ENCODE measurements at regions not wholly inside any gene's neighbourhood (a gene's known extent, or its start where the extent isn't known, plus 50 kb on each side); places are given as distances from the start of the nearest gene placed in this dataset.

GRCh38 chr13:59441596-59442280, 722.0 kb downstream of the DIAPH3 start:
- Mint-ChIP-seq H3K9me3 (peaks cover 2% of the 10 kb centered on the region), H3K4me1 (no peaks in the 10 kb centered on the region), H3K27me3 (peaks cover 3% of the 10 kb centered on the region), H3K27ac (no peak overlapping the region), H3K36me3 (no peaks in the 10 kb centered on the region), H3K4me3 (no peak overlapping the region)
- no peak for DNase-seq (ENCODE audit: low spot score in 2 of 2)
- ATAC-seq (ENCODE audit: low read depth): no peak

GRCh38 chr13:59442461-59442860, 721.3 kb downstream of the DIAPH3 start:
- DNase-seq (ENCODE audit: low spot score in 2 of 2): no peak
- H3K27ac Mint-ChIP-seq: no peak overlapping the region
- H3K27me3 Mint-ChIP-seq: peaks cover 3% of the 10 kb centered on the region
- no peaks in the 10 kb centered on the region for H3K36me3 Mint-ChIP-seq
- no peak overlapping the region for H3K4me3 Mint-ChIP-seq
- no peaks in the 10 kb centered on the region for H3K4me1 Mint-ChIP-seq
- ATAC-seq (ENCODE audit: low read depth): no peak
- H3K9me3 Mint-ChIP-seq: peaks cover 2% of the 10 kb centered on the region

- H3K36me3 Mint-ChIP-seq: no peaks in the 10 kb centered on the region
- H3K27ac Mint-ChIP-seq: no peak overlapping the region
- H3K9me3 Mint-ChIP-seq: peaks cover 2% of the 10 kb centered on the region
- peaks cover 3% of the 10 kb centered on the region for H3K27me3 Mint-ChIP-seq
- no peak for DNase-seq (ENCODE audit: low spot score in 2 of 2)
- no peaks in the 10 kb centered on the region for H3K4me1 Mint-ChIP-seq
- no peak for ATAC-seq (ENCODE audit: low read depth)
- H3K4me3 Mint-ChIP-seq: no peak overlapping the region
Observed at GRCh38 chr13:59442944-59443486, 720.7 kb downstream of the DIAPH3 start.

- DNase-seq (ENCODE audit: low spot score in 2 of 2) (no peak), ATAC-seq (ENCODE audit: low read depth) (no peak)
- no peaks in the 10 kb centered on the region for H3K9me3 Mint-ChIP-seq
- H3K4me3 Mint-ChIP-seq: no peak overlapping the region
- H3K27ac Mint-ChIP-seq: no peak overlapping the region
- H3K27me3 Mint-ChIP-seq: peaks cover 3% of the 10 kb centered on the region
- H3K36me3 Mint-ChIP-seq: no peaks in the 10 kb centered on the region
- no peaks in the 10 kb centered on the region for H3K4me1 Mint-ChIP-seq
Observed at GRCh38 chr13:59444210-59444857, 719.4 kb downstream of the DIAPH3 start.

GRCh38 chr13:59445812-59446211, 717.9 kb downstream of the DIAPH3 start:
- no peak overlapping the region for H3K27ac Mint-ChIP-seq
- H3K4me3 Mint-ChIP-seq: no peak overlapping the region
- ATAC-seq (ENCODE audit: low read depth) (no peak), DNase-seq (ENCODE audit: low spot score in 2 of 2) (no peak)
- H3K4me1 Mint-ChIP-seq: no peaks in the 10 kb centered on the region
- no peaks in the 10 kb centered on the region for H3K36me3 Mint-ChIP-seq
- peaks cover 5% of the 10 kb centered on the region for H3K27me3 Mint-ChIP-seq
- no peaks in the 10 kb centered on the region for H3K9me3 Mint-ChIP-seq

- no peak for ATAC-seq (ENCODE audit: low read depth)
- DNase-seq (ENCODE audit: low spot score in 2 of 2): no peak
- Mint-ChIP-seq H3K4me1 (no peaks in the 10 kb centered on the region), H3K9me3 (no peaks in the 10 kb centered on the region), H3K27ac (no peak overlapping the region), H3K4me3 (no peak overlapping the region), H3K36me3 (no peaks in the 10 kb centered on the region), H3K27me3 (peaks cover 5% of the 10 kb centered on the region)
Observed at GRCh38 chr13:59446391-59446790, 717.3 kb downstream of the DIAPH3 start.

GRCh38 chr13:59447031-59447430, 716.7 kb downstream of the DIAPH3 start:
- ATAC-seq (ENCODE audit: low read depth): no peak
- H3K27ac Mint-ChIP-seq: no peak overlapping the region
- H3K4me3 Mint-ChIP-seq: no peak overlapping the region
- no peaks in the 10 kb centered on the region for H3K9me3 Mint-ChIP-seq
- peaks cover 3% of the 10 kb centered on the region for H3K27me3 Mint-ChIP-seq
- DNase-seq (ENCODE audit: low spot score in 2 of 2): no peak
- H3K4me1 Mint-ChIP-seq: no peaks in the 10 kb centered on the region
- H3K36me3 Mint-ChIP-seq: no peaks in the 10 kb centered on the region

GRCh38 chr13:59447846-59448620, 715.7 kb downstream of the DIAPH3 start:
- DNase-seq (ENCODE audit: low spot score in 2 of 2) (no peak), ATAC-seq (ENCODE audit: low read depth) (no peak)
- Mint-ChIP-seq H3K4me1 (no peaks in the 10 kb centered on the region), H3K36me3 (no peaks in the 10 kb centered on the region), H3K9me3 (no peaks in the 10 kb centered on the region), H3K27me3 (peaks cover 2% of the 10 kb centered on the region), H3K27ac (no peak overlapping the region), H3K4me3 (no peak overlapping the region)

GRCh38 chr13:59449750-59450149, 714.0 kb downstream of the DIAPH3 start:
- Mint-ChIP-seq H3K4me3 (no peak overlapping the region), H3K9me3 (peaks cover 2% of the 10 kb centered on the region), H3K4me1 (no peaks in the 10 kb centered on the region), H3K27ac (no peak overlapping the region), H3K36me3 (no peaks in the 10 kb centered on the region), H3K27me3 (peaks cover 4% of the 10 kb centered on the region)
- no peak for DNase-seq (ENCODE audit: low spot score in 2 of 2)
- no peak for ATAC-seq (ENCODE audit: low read depth)

GRCh38 chr13:59450229-59450628, 713.5 kb downstream of the DIAPH3 start:
- H3K4me1 Mint-ChIP-seq: no peaks in the 10 kb centered on the region
- no peak overlapping the region for H3K27ac Mint-ChIP-seq
- H3K9me3 Mint-ChIP-seq: peaks cover 2% of the 10 kb centered on the region
- H3K4me3 Mint-ChIP-seq: no peak overlapping the region
- DNase-seq (ENCODE audit: low spot score in 2 of 2) (no peak), ATAC-seq (ENCODE audit: low read depth) (no peak)
- peaks cover 4% of the 10 kb centered on the region for H3K27me3 Mint-ChIP-seq
- no peaks in the 10 kb centered on the region for H3K36me3 Mint-ChIP-seq

- Mint-ChIP-seq H3K27me3 (peaks cover 4% of the 10 kb centered on the region), H3K27ac (no peak overlapping the region), H3K9me3 (peaks cover 2% of the 10 kb centered on the region), H3K4me3 (no peak overlapping the region), H3K4me1 (no peaks in the 10 kb centered on the region), H3K36me3 (no peaks in the 10 kb centered on the region)
- no peak for ATAC-seq (ENCODE audit: low read depth)
- no peak for DNase-seq (ENCODE audit: low spot score in 2 of 2)
Observed at GRCh38 chr13:59451236-59451635, 712.5 kb downstream of the DIAPH3 start.

- DNase-seq (ENCODE audit: low spot score in 2 of 2) (no peak), ATAC-seq (ENCODE audit: low read depth) (no peak)
- no peak overlapping the region for H3K4me3 Mint-ChIP-seq
- H3K9me3 Mint-ChIP-seq: peaks cover 2% of the 10 kb centered on the region
- H3K4me1 Mint-ChIP-seq: no peaks in the 10 kb centered on the region
- H3K27ac Mint-ChIP-seq: no peak overlapping the region
- no peaks in the 10 kb centered on the region for H3K36me3 Mint-ChIP-seq
- peaks cover 4% of the 10 kb centered on the region for H3K27me3 Mint-ChIP-seq
Observed at GRCh38 chr13:59452189-59452890, 711.4 kb downstream of the DIAPH3 start.

GRCh38 chr13:59458908-59459579, 704.7 kb downstream of the DIAPH3 start:
- Mint-ChIP-seq H3K36me3 (no peaks in the 10 kb centered on the region), H3K9me3 (no peaks in the 10 kb centered on the region), H3K27ac (no peak overlapping the region), H3K4me1 (no peaks in the 10 kb centered on the region), H3K4me3 (no peak overlapping the region), H3K27me3 (peaks cover 3% of the 10 kb centered on the region)
- DNase-seq (ENCODE audit: low spot score in 2 of 2): no peak
- ATAC-seq (ENCODE audit: low read depth): no peak

All from memory B cell (primary cell).